Right lobe of liver (tissue), 4 donors: ENCODE measurements at regions not wholly inside any gene's neighbourhood (a gene's known extent, or its start where the extent isn't known, plus 50 kb on each side); places are given as distances from the start of the nearest gene placed in this dataset.

Experiments
- POLR2A ChIP-seq: fragments of 450-650 bp; IDR thresholded peaks from one replicate; pipeline ENCODE4 v1.6.1; 2017; ENCODE audit warnings: antibody characterized with exemption, mild to moderate bottlenecking
- TF ChIP-seq, protein P1 (sequence below), 4 donors: fragments of 200-600 bp in 3 of 4; fragments of 450-650 bp in 1 of 4; IDR thresholded peaks; one replicate each; pipeline versions ENCODE4 v1.5.1 to v1.8.0; 2016 to 2022; ENCODE audit warnings: antibody characterized with exemption in 4 of 4, mild to moderate bottlenecking in 2 of 4
- donor health status: DM: no; HTN: no; CAD: no.
- donor health status: DM: no; HTN: no; CAD: no.
- donor health status: DM: no; HTN: yes; CAD: no.

DNA sequence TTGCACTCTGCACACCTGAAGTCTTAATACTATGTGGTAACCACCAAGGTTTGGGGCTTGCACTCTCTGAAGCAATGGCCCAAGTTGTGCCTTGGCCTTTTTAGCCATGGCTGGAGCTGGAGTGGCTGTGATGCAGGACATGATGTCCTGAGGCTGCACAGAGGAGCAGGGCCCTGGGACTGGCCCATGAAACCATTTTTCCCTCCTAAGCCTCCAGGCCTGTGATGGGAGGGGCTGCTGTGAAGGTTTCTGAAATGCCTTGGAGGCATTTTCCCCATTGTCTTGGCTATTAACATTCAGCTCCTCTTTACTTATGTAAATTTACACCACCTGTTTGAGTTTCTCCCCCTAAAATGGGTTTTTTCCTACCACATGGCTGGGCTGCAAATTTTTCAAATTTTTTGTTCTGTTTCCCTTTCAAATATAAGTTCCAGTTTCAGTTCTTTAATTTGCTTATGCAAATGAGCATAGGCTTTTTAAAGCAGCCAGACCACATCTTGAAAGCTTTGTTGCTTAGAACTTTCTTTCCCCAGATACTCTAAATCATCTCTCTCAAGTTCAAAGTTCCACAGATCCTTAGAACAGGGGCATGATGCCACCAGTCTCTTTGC is 237.4 kb upstream of the DMAC1 start:
- TF ChIP-seq, protein P1, sequence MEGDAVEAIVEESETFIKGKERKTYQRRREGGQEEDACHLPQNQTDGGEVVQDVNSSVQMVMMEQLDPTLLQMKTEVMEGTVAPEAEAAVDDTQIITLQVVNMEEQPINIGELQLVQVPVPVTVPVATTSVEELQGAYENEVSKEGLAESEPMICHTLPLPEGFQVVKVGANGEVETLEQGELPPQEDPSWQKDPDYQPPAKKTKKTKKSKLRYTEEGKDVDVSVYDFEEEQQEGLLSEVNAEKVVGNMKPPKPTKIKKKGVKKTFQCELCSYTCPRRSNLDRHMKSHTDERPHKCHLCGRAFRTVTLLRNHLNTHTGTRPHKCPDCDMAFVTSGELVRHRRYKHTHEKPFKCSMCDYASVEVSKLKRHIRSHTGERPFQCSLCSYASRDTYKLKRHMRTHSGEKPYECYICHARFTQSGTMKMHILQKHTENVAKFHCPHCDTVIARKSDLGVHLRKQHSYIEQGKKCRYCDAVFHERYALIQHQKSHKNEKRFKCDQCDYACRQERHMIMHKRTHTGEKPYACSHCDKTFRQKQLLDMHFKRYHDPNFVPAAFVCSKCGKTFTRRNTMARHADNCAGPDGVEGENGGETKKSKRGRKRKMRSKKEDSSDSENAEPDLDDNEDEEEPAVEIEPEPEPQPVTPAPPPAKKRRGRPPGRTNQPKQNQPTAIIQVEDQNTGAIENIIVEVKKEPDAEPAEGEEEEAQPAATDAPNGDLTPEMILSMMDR (IDR thresholded peaks at IDR 0.05): no peak
- TF ChIP-seq POLR2A: no peak
